ENCODE measurements at regions not wholly inside any gene's neighbourhood (a gene's known extent, or its start where the extent isn't known, plus 50 kb on each side); places are given as distances from the start of the nearest gene placed in this dataset.

DNA sequence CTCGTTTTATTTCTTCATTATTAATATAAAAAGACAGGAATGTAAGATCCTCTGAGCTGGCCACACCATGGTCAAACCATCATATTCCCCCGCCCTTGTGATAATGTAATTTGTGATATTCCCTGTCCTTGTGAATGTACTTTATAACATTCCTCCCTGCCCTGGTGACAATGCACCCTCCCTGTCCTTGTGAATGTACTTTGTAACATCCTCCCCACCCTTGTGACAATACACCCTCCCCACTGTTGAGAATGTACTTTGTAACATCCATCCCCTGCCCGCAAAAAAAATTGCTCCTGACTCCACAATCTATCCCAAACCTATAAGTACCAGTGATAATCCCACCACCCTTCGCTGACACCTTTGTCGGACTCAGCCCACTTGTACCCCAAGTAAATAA is 211.0 kb downstream of the MBD2 start:
- Histone ChIP-seq H3K4me3 (replicated peaks in 1 of 4; ENCODE audit: control extremely low read depth in 1 of 4, insufficient read depth in 1 of 4, low read depth in 3 of 4, low read length in 4 of 4) (no peak overlapping the region), H3K4me2 (ENCODE audit: extremely low read depth, insufficient read depth, low read length) (no peak overlapping the region), H3K9ac (ENCODE audit: insufficient read depth, low read length) (no peak overlapping the region), H3K36me3 (ENCODE audit: control insufficient read depth, insufficient read depth, low read length) (no peaks in the 10 kb centered on the region), H3K9me3 (ENCODE audit: control insufficient read depth, insufficient read depth, low read depth, low read length) (no peaks in the 10 kb centered on the region), H3K27me3 (ENCODE audit: control insufficient read depth, insufficient read depth, low read length) (no peaks in the 10 kb centered on the region), H4K20me1 (ENCODE audit: control insufficient read depth, extremely low read depth, insufficient read depth, low read length) (no peaks in the 10 kb centered on the region), H2AFZ (ENCODE audit: low read length) (no peak overlapping the region), H3K4me1 (ENCODE audit: control insufficient read depth, extremely low read depth, insufficient read depth, low read length) (no peaks in the 10 kb centered on the region), H3K79me2 (ENCODE audit: control insufficient read depth, insufficient read depth, low read length) (no peaks in the 10 kb centered on the region), H3K27ac (ENCODE audit: insufficient read depth, low read length) (no peak overlapping the region)
- no peak for DNase-seq (ENCODE audit: low read depth in 2 of 2)
- TF ChIP-seq EZH2 (IDR thresholded peaks at IDR 0.05; ENCODE audit: low read length, missing control alignments): no peak

DNA sequence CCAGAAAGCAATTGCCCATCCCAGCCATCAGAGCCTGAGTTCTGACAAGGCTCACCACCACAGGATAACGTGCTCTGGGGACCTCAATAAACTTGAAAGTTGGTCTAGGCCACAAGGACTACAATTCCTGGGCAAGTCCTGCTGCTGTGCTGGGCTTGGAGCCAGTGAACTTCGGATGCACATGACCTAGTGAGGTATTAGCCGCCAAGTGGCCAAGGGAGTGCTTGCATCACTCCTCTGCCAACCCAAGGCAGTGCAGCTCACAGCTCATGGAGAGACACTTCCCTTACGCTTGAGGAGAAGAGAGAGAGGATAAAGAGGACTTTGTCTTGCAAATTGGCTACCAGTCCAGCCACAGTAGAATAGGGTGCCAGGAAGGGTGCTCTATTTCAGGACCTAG is 219.6 kb downstream of the MBD2 start:
- TF ChIP-seq EZH2 (IDR thresholded peaks at IDR 0.05; ENCODE audit: low read length, missing control alignments): no peak
- TF ChIP-seq, protein P1, sequence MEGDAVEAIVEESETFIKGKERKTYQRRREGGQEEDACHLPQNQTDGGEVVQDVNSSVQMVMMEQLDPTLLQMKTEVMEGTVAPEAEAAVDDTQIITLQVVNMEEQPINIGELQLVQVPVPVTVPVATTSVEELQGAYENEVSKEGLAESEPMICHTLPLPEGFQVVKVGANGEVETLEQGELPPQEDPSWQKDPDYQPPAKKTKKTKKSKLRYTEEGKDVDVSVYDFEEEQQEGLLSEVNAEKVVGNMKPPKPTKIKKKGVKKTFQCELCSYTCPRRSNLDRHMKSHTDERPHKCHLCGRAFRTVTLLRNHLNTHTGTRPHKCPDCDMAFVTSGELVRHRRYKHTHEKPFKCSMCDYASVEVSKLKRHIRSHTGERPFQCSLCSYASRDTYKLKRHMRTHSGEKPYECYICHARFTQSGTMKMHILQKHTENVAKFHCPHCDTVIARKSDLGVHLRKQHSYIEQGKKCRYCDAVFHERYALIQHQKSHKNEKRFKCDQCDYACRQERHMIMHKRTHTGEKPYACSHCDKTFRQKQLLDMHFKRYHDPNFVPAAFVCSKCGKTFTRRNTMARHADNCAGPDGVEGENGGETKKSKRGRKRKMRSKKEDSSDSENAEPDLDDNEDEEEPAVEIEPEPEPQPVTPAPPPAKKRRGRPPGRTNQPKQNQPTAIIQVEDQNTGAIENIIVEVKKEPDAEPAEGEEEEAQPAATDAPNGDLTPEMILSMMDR (conservative IDR thresholded peaks at IDR 0.05 in 1 of 2, IDR thresholded peaks at IDR 0.05 in 1 of 2; ENCODE audit: low read depth in 1 of 2, low read length in 2 of 2): no peak
- Histone ChIP-seq H3K4me2 (ENCODE audit: extremely low read depth, insufficient read depth, low read length) (no peak overlapping the region), H3K36me3 (ENCODE audit: control insufficient read depth, insufficient read depth, low read length) (no peaks in the 10 kb centered on the region), H3K27me3 (ENCODE audit: control insufficient read depth, insufficient read depth, low read length) (no peaks in the 10 kb centered on the region), H4K20me1 (ENCODE audit: control insufficient read depth, extremely low read depth, insufficient read depth, low read length) (no peaks in the 10 kb centered on the region), H3K4me3 (replicated peaks in 1 of 4; ENCODE audit: control extremely low read depth in 1 of 4, insufficient read depth in 1 of 4, low read depth in 3 of 4, low read length in 4 of 4) (no peak overlapping the region), H2AFZ (ENCODE audit: low read length) (no peak overlapping the region), H3K27ac (ENCODE audit: insufficient read depth, low read length) (no peak overlapping the region), H3K4me1 (ENCODE audit: control insufficient read depth, extremely low read depth, insufficient read depth, low read length) (no peaks in the 10 kb centered on the region), H3K9me3 (ENCODE audit: control insufficient read depth, insufficient read depth, low read depth, low read length) (no peaks in the 10 kb centered on the region), H3K79me2 (ENCODE audit: control insufficient read depth, insufficient read depth, low read length) (no peaks in the 10 kb centered on the region), H3K9ac (ENCODE audit: insufficient read depth, low read length) (no peak overlapping the region)
- peak in 1 of 2 donors; percentile 19 for DNase-seq (ENCODE audit: low read depth in 2 of 2)

DNA sequence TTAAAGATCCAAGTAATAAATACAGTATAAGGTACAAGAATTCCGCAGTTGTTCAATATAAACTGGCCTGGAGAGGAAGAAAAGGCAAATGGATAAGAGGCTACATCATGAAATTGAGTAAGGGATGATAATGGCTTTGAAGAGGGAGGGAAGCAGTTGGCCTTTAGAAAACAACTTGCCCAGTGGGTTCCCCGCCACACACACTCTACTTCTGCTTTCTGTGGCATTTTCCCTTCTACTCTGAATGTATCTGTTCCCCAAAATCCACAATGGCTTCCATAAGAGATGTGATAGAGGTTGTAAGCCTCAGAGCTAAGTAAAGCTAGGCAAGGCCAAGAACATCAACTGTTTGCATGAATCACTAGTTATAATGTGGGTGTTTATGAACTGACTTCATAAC is 221.3 kb downstream of the MBD2 start:
- Histone ChIP-seq H3K36me3 (ENCODE audit: control insufficient read depth, insufficient read depth, low read length) (no peaks in the 10 kb centered on the region), H2AFZ (ENCODE audit: low read length) (no peak overlapping the region), H3K4me2 (ENCODE audit: extremely low read depth, insufficient read depth, low read length) (no peak overlapping the region), H3K9ac (ENCODE audit: insufficient read depth, low read length) (no peak overlapping the region), H4K20me1 (ENCODE audit: control insufficient read depth, extremely low read depth, insufficient read depth, low read length) (no peaks in the 10 kb centered on the region), H3K27me3 (ENCODE audit: control insufficient read depth, insufficient read depth, low read length) (no peaks in the 10 kb centered on the region), H3K27ac (ENCODE audit: insufficient read depth, low read length) (no peak overlapping the region), H3K9me3 (ENCODE audit: control insufficient read depth, insufficient read depth, low read depth, low read length) (no peaks in the 10 kb centered on the region), H3K79me2 (ENCODE audit: control insufficient read depth, insufficient read depth, low read length) (no peaks in the 10 kb centered on the region), H3K4me3 (replicated peaks in 1 of 4; ENCODE audit: control extremely low read depth in 1 of 4, insufficient read depth in 1 of 4, low read depth in 3 of 4, low read length in 4 of 4) (no peak overlapping the region), H3K4me1 (ENCODE audit: control insufficient read depth, extremely low read depth, insufficient read depth, low read length) (no peaks in the 10 kb centered on the region)
- no peak for TF ChIP-seq EZH2 (IDR thresholded peaks at IDR 0.05; ENCODE audit: low read length, missing control alignments)
- TF ChIP-seq, protein P1 (conservative IDR thresholded peaks at IDR 0.05 in 1 of 2, IDR thresholded peaks at IDR 0.05 in 1 of 2; ENCODE audit: low read depth in 1 of 2, low read length in 2 of 2): no peak
- DNase-seq (ENCODE audit: low read depth in 2 of 2): no peak

Data from fibroblast of lung (primary cell).